AG09309 (cell line): ENCODE measurements at regions not wholly inside any gene's neighbourhood (a gene's known extent, or its start where the extent isn't known, plus 50 kb on each side); places are given as distances from the start of the nearest gene placed in this dataset.

Source experiments
- DNase-seq: peaks from one replicate; pipeline ENCODE4 v3.0.0-alpha.2; 2010; ENCODE audit warnings: low read depth
- H3K4me3 ChIP-seq: 2 replicates; pipeline ENCODE4 v1.5.1; 2011; ENCODE audit warnings: mild to moderate bottlenecking, low read depth, low read length, moderate library complexity; ENCODE audit not compliant: control insufficient read depth
- TF ChIP-seq, protein P1 (sequence below): IDR thresholded peaks from 2 replicates; pipeline ENCODE4 v1.5.1; 2011; ENCODE audit warnings: mild to moderate bottlenecking, low read depth, low read length, inconsistent platforms; ENCODE audit not compliant: insufficient read depth, control insufficient read depth; ENCODE audit errors: missing control alignments

- TF ChIP-seq, protein P1, sequence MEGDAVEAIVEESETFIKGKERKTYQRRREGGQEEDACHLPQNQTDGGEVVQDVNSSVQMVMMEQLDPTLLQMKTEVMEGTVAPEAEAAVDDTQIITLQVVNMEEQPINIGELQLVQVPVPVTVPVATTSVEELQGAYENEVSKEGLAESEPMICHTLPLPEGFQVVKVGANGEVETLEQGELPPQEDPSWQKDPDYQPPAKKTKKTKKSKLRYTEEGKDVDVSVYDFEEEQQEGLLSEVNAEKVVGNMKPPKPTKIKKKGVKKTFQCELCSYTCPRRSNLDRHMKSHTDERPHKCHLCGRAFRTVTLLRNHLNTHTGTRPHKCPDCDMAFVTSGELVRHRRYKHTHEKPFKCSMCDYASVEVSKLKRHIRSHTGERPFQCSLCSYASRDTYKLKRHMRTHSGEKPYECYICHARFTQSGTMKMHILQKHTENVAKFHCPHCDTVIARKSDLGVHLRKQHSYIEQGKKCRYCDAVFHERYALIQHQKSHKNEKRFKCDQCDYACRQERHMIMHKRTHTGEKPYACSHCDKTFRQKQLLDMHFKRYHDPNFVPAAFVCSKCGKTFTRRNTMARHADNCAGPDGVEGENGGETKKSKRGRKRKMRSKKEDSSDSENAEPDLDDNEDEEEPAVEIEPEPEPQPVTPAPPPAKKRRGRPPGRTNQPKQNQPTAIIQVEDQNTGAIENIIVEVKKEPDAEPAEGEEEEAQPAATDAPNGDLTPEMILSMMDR: no peak
- DNase-seq: no peak
These were observed 626.3 kb downstream of the KCNJ2 start for GRCh38 chr17:70795620-70796019.

DNA sequence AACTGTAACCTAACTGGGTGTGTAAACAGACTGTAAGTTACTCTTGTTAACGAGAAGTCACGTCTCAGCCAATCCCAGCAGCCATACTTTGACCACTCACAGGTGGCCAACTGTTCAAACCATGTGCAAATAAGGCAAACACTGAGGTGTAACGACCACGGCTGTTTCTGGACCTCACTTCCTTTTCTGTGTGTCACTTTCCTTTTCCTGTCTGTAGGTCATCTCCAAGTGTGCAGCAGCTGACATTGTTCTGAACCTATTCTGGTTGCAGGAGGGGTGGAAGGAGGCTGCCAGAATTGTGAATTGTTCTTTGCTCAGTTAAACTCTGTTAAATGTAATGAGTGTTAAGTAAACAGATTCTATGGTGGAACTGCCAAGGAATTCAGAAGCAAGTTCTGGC is 627.4 kb downstream of the KCNJ2 start:
- H3K4me3 ChIP-seq: no peak overlapping the region
- TF ChIP-seq, protein P1: no peak
- DNase-seq: no peak

More at GRCh38 chr17:70795620-70796019, 626.3 kb downstream of the KCNJ2 start:
- no peak overlapping the region for H3K4me3 ChIP-seq

- H3K4me3 ChIP-seq: no peak overlapping the region
- DNase-seq: no peak
These were observed 627.8 kb downstream of the KCNJ2 start for GRCh38 chr17:70797166-70797565.

DNA sequence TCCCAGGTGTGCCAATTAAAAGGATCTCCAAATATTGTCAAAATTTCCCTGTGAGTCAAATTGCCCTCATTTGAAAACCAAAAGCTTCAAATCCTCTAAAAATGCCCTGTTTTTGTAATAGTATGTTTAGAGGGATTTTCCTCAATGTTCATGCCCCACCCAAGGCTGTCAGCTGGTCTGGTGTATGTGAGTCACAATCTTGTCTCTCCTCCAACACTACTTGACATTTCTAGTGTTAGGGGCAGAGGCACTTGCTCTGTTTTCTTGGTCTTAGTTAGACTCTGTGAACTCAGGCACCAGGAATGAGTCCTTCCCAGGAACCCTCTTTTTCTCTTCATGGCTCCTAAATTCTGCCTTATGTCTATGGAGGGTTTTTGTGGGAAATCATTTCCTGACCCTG is 634.8 kb downstream of the KCNJ2 start:
- no peak for DNase-seq
- TF ChIP-seq, protein P1: no peak

More at GRCh38 chr17:70797166-70797565, 627.8 kb downstream of the KCNJ2 start:
- TF ChIP-seq, protein P1: no peak

DNA sequence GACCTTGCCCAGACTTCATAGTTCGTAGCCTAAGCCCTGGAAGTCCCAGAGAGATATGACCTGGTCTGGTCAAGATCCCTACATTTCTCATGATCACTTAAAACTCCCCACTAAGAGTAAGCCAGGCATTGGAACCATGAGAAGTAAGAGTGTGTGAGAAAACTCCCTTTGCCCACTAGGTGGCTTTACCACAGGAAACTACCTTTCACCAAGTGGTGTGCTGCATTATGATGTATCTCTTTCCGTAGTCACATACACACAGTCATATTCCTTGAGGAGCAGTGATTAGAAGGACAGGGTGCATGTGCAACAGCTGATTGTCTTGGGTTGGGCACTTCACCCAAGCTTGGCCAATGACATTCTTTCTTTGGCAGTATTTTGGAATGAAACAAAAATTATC is 639.3 kb downstream of the KCNJ2 start:
- no peak for DNase-seq
- H3K4me3 ChIP-seq: no peak overlapping the region
- TF ChIP-seq, protein P1: no peak

More for the DNA sequence above, 634.8 kb downstream of the KCNJ2 start:
- H3K4me3 ChIP-seq: no peak overlapping the region

DNA sequence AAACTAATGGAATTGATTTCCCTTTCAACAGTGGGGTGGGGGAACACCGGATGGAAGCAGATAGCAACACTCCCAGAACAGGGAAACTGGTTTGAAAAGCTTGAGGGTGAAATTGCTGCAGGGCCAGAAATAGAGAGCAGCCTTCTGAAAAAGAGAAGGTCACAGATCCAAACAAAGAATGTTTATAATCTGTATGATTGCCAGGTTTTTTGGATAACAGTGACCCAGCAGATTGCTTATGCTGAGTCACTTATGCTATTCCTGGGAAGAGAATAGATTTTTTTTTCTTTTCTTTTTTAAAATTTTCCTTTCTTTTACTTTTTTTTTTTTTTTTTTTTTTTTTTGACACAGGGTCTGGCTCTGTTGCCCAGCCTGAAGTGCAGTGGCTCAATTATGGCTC is 641.3 kb downstream of the KCNJ2 start:
- H3K4me3 ChIP-seq: no peak overlapping the region
- no peak for DNase-seq
- TF ChIP-seq, protein P1: no peak
